ENCODE measurements at regions not wholly inside any gene's neighbourhood (a gene's known extent, or its start where the extent isn't known, plus 50 kb on each side); places are given as distances from the start of the nearest gene placed in this dataset.
A peak's percentile ranks its signal among the peaks of the same experiment; 100 is the strongest.
"Not testable (repeated sequence)": the region's sequence is repeated elsewhere in the genome, so short reads cannot be mapped to it uniquely, and the experiment has no call there.

DNA sequence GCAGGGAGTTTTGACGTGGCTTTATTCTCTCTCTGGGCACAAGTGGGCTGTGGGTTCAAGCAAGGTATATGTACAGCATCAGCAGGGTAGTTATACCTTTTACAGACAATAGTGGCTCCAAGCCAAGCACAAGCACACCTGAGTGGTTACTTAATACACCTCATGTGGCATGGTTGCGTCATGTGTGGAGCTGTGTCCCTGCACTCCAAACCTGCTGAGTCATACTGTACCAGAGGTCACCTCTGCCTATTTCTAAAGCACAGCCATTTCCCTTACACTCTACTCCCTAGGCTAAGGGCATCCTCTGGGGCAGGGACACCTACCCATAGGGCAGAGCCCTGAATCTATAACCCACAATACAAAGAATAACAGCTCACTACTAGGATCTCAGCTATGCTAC is 147.3 kb downstream of the OSTF1 start:
- peak; percentile 27 for DNase-seq (ENCODE audit: low read depth)
- no peak overlapping the region for H3K4me3 ChIP-seq (ENCODE audit: low read depth, low read length)
- TF ChIP-seq, protein P1, sequence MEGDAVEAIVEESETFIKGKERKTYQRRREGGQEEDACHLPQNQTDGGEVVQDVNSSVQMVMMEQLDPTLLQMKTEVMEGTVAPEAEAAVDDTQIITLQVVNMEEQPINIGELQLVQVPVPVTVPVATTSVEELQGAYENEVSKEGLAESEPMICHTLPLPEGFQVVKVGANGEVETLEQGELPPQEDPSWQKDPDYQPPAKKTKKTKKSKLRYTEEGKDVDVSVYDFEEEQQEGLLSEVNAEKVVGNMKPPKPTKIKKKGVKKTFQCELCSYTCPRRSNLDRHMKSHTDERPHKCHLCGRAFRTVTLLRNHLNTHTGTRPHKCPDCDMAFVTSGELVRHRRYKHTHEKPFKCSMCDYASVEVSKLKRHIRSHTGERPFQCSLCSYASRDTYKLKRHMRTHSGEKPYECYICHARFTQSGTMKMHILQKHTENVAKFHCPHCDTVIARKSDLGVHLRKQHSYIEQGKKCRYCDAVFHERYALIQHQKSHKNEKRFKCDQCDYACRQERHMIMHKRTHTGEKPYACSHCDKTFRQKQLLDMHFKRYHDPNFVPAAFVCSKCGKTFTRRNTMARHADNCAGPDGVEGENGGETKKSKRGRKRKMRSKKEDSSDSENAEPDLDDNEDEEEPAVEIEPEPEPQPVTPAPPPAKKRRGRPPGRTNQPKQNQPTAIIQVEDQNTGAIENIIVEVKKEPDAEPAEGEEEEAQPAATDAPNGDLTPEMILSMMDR (conservative IDR thresholded peaks at IDR 0.05; ENCODE audit: low read depth, low read length) = no peak

- TF ChIP-seq, protein P1 (conservative IDR thresholded peaks at IDR 0.05; ENCODE audit: low read depth, low read length) = peak; percentile 78
- H3K4me3 ChIP-seq (ENCODE audit: low read depth, low read length) = no peak overlapping the region
- DNase-seq (ENCODE audit: low read depth) = peak; percentile 91
Observed at GRCh38 chr9:75238311-75238976, 150.1 kb downstream of the OSTF1 start.

GRCh38 chr9:75239176-75239575 is 150.9 kb downstream of the OSTF1 start:
- TF ChIP-seq, protein P1 (conservative IDR thresholded peaks at IDR 0.05; ENCODE audit: low read depth, low read length) = no peak
- no peak overlapping the region for H3K4me3 ChIP-seq (ENCODE audit: low read depth, low read length)
- peak; percentile 87 for DNase-seq (ENCODE audit: low read depth)

GRCh38 chr9:75242426-75242825 is 154.1 kb downstream of the OSTF1 start:
- TF ChIP-seq, protein P1 (conservative IDR thresholded peaks at IDR 0.05; ENCODE audit: low read depth, low read length) = no peak
- H3K4me3 ChIP-seq (ENCODE audit: low read depth, low read length) = no peak overlapping the region
- no peak for DNase-seq (ENCODE audit: low read depth)

GRCh38 chr9:75246949-75247348 is 158.6 kb downstream of the OSTF1 start:
- no peak overlapping the region for H3K4me3 ChIP-seq (ENCODE audit: low read depth, low read length)
- no peak for DNase-seq (ENCODE audit: low read depth)
- TF ChIP-seq, protein P1 (conservative IDR thresholded peaks at IDR 0.05; ENCODE audit: low read depth, low read length) = no peak

- TF ChIP-seq, protein P1 (conservative IDR thresholded peaks at IDR 0.05; ENCODE audit: low read depth, low read length) = peak; percentile 89
- DNase-seq (ENCODE audit: low read depth) = peak; percentile 71
Observed at GRCh38 chr9:75265525-75265972, 177.2 kb downstream of the OSTF1 start.

DNA sequence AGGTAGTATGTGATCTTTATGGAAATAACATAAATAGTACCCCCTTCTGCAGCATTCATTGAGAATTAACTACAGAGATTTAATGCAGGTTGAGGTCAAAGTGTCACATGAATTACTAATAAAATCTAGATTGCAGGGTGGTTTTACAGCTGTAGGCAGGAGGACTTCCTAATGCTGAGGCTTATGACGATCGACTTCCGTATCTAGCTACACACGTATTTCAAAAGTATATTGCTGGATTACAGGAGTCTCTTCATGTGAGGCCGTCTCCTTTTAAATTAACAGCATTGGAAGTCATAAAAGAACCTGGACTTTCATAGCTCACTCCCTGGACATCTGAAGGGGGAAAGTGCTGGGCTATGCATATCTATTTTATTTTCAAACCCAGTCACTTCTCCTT is 180.9 kb downstream of the OSTF1 start:
- H3K4me3 ChIP-seq (ENCODE audit: low read depth, low read length) = no peak overlapping the region
- TF ChIP-seq, protein P1 (conservative IDR thresholded peaks at IDR 0.05; ENCODE audit: low read depth, low read length) = no peak
- DNase-seq (ENCODE audit: low read depth) = no peak

More at GRCh38 chr9:75265525-75265972, 177.2 kb downstream of the OSTF1 start:
- no peak overlapping the region for H3K4me3 ChIP-seq (ENCODE audit: low read depth, low read length)

DNA sequence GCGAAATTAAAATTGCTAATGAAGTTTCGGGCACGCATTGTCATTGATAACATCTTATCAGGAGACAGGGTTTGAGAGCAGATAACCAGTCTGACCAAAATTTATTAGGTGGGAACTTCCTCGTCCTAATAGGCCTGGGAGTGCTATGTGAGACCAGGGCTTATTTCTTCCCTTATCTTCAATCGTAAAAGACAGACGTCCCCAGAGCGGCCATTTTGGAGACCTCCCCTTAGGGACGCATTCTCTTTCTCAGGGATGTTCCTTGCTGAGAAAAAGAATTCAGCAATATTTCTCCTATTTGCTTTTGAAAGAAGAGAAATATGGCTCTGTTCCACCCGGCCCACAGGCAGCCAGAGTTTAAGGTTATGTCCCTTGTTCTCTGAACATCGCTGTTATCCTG is 184.7 kb downstream of the OSTF1 start:
- not testable (repeated sequence) for DNase-seq (ENCODE audit: low read depth); H3K4me3 ChIP-seq (ENCODE audit: low read depth, low read length)
